HG02840 (cell line): ENCODE measurements at regions not wholly inside any gene's neighbourhood (a gene's known extent, or its start where the extent isn't known, plus 50 kb on each side); places are given as distances from the start of the nearest gene placed in this dataset.

Experiments used
- ATAC-seq: cut with Tn5 transposase; IDR thresholded peaks from one replicate; pipeline ENCODE4 v1.9.1; 2021; ENCODE audit warnings: mild to moderate bottlenecking, moderate library complexity, moderate number of reproducible peaks; ENCODE audit not compliant: unreplicated experiment, low FRiP score

GRCh38 chr1:209037064-209037463 is 546.5 kb upstream of the CAMK1G start:
- no peak for ATAC-seq

GRCh38 chr1:209038316-209038715 is 545.2 kb upstream of the CAMK1G start:
- no peak for ATAC-seq

GRCh38 chr1:209038735-209039134 is 544.8 kb upstream of the CAMK1G start:
- ATAC-seq, result no peak

- ATAC-seq, result no peak
These were observed 543.2 kb upstream of the CAMK1G start for GRCh38 chr1:209040351-209040750.

GRCh38 chr1:209041927-209042326 is 541.6 kb upstream of the CAMK1G start:
- ATAC-seq, result no peak

GRCh38 chr1:209042413-209042812 is 541.1 kb upstream of the CAMK1G start:
- ATAC-seq, result no peak

GRCh38 chr1:209045331-209046057 is 538.0 kb upstream of the CAMK1G start:
- no peak for ATAC-seq

- no peak for ATAC-seq
These were observed 537.5 kb upstream of the CAMK1G start for GRCh38 chr1:209046058-209046417.

GRCh38 chr1:209046935-209047334 is 536.6 kb upstream of the CAMK1G start:
- no peak for ATAC-seq

- ATAC-seq, result no peak
These were observed 534.4 kb upstream of the CAMK1G start for GRCh38 chr1:209048941-209049669.

GRCh38 chr1:209051570-209051969 is 531.9 kb upstream of the CAMK1G start:
- no peak for ATAC-seq

- no peak for ATAC-seq
These were observed 529.9 kb upstream of the CAMK1G start for GRCh38 chr1:209053587-209053986.

GRCh38 chr1:209057083-209057482 is 526.4 kb upstream of the CAMK1G start:
- no peak for ATAC-seq

- no peak for ATAC-seq
These were observed 525.6 kb upstream of the CAMK1G start for GRCh38 chr1:209057901-209058300.

- ATAC-seq, result no peak
These were observed 524.1 kb upstream of the CAMK1G start for GRCh38 chr1:209059376-209059775.

GRCh38 chr1:209059981-209060380 is 523.5 kb upstream of the CAMK1G start:
- ATAC-seq, result no peak

GRCh38 chr1:209062081-209062620 is 521.4 kb upstream of the CAMK1G start:
- no peak for ATAC-seq

GRCh38 chr1:209062863-209063262 is 520.7 kb upstream of the CAMK1G start:
- no peak for ATAC-seq

- no peak for ATAC-seq
These were observed 519.5 kb upstream of the CAMK1G start for GRCh38 chr1:209063767-209064659.

- ATAC-seq, result no peak
These were observed 518.4 kb upstream of the CAMK1G start for GRCh38 chr1:209064850-209065706.
